ENCODE measurements at regions not wholly inside any gene's neighbourhood (a gene's known extent, or its start where the extent isn't known, plus 50 kb on each side); places are given as distances from the start of the nearest gene placed in this dataset.

- H3K9me2 ChIP-seq (replicated peaks; ENCODE audit: insufficient read depth, low read length) = no peaks in the 10 kb centered on the region
- peak; percentile 52 for TF ChIP-seq CTCF (IDR thresholded peaks at IDR 0.05; ENCODE audit: insufficient read depth, low read length, poor library complexity, severe bottlenecking)
- no peak for TF ChIP-seq EZH2phosphoT487 (conservative IDR thresholded peaks at IDR 0.05; ENCODE audit: low read length)
Measured at GRCh38 chr1:192474080-192474683, 101.4 kb upstream of the RGS1 start.

GRCh38 chr1:192475329-192475728, 100.2 kb upstream of the RGS1 start:
- H3K4me2 ChIP-seq (ENCODE audit: low read depth, low read length, poor library complexity, severe bottlenecking) = no peak overlapping the region
- H3K27ac ChIP-seq (ENCODE audit: low read depth, low read length) = no peak overlapping the region
- H3K4me3 ChIP-seq (ENCODE audit: insufficient read depth, low read length, poor library complexity, severe bottlenecking) = no peak overlapping the region
- H3F3A ChIP-seq (ENCODE audit: insufficient read depth) = no peaks in the 10 kb centered on the region
- no peaks in the 10 kb centered on the region for H3K36me3 ChIP-seq (ENCODE audit: low read length)
- no peaks in the 10 kb centered on the region for H4K20me1 ChIP-seq (ENCODE audit: low read depth, low read length)
- H2AFZ ChIP-seq (ENCODE audit: low read depth, low read length, severe bottlenecking) = no peak overlapping the region
- H3K9me2 ChIP-seq (replicated peaks; ENCODE audit: insufficient read depth, low read length) = no peaks in the 10 kb centered on the region
- no peaks in the 10 kb centered on the region for H3K79me2 ChIP-seq (ENCODE audit: insufficient read depth, low read length)
- H3K9me3 ChIP-seq (ENCODE audit: insufficient read depth, low read length) = 0 out of 2 replicates have a peak, but pooled peaks cover 2% of the 10 kb centered on the region
- H3K27me3 ChIP-seq (ENCODE audit: low read length) = no peaks in the 10 kb centered on the region
- TF ChIP-seq EZH2phosphoT487 (conservative IDR thresholded peaks at IDR 0.05; ENCODE audit: low read length) = no peak
- no peak for TF ChIP-seq CTCF (IDR thresholded peaks at IDR 0.05; ENCODE audit: insufficient read depth, low read length, poor library complexity, severe bottlenecking)
- no peak overlapping the region for H3K9ac ChIP-seq (ENCODE audit: low read length)

More at GRCh38 chr1:192474080-192474683, 101.4 kb upstream of the RGS1 start:
- H3K9me3 ChIP-seq (ENCODE audit: insufficient read depth, low read length) = no peaks in the 10 kb centered on the region
- H3K27ac ChIP-seq (ENCODE audit: low read depth, low read length) = no peak overlapping the region
- H3F3A ChIP-seq (ENCODE audit: insufficient read depth) = no peaks in the 10 kb centered on the region
- H4K20me1 ChIP-seq (ENCODE audit: low read depth, low read length) = no peaks in the 10 kb centered on the region
- no peak overlapping the region for H3K9ac ChIP-seq (ENCODE audit: low read length)
- H3K27me3 ChIP-seq (ENCODE audit: low read length) = no peaks in the 10 kb centered on the region
- no peak overlapping the region for H3K4me3 ChIP-seq (ENCODE audit: insufficient read depth, low read length, poor library complexity, severe bottlenecking)
- H3K4me2 ChIP-seq (ENCODE audit: low read depth, low read length, poor library complexity, severe bottlenecking) = no peak overlapping the region
- H3K79me2 ChIP-seq (ENCODE audit: insufficient read depth, low read length) = no peaks in the 10 kb centered on the region
- H2AFZ ChIP-seq (ENCODE audit: low read depth, low read length, severe bottlenecking) = no peak overlapping the region
- no peaks in the 10 kb centered on the region for H3K36me3 ChIP-seq (ENCODE audit: low read length)

GRCh38 chr1:192475970-192476369, 99.6 kb upstream of the RGS1 start:
- H3K9me2 ChIP-seq (replicated peaks; ENCODE audit: insufficient read depth, low read length) = no peaks in the 10 kb centered on the region
- no peak overlapping the region for H3K9ac ChIP-seq (ENCODE audit: low read length)
- no peaks in the 10 kb centered on the region for H3K36me3 ChIP-seq (ENCODE audit: low read length)
- H3K4me3 ChIP-seq (ENCODE audit: insufficient read depth, low read length, poor library complexity, severe bottlenecking) = no peak overlapping the region
- H3K27ac ChIP-seq (ENCODE audit: low read depth, low read length) = no peak overlapping the region
- H2AFZ ChIP-seq (ENCODE audit: low read depth, low read length, severe bottlenecking) = no peak overlapping the region
- H3K9me3 ChIP-seq (ENCODE audit: insufficient read depth, low read length) = 0 out of 2 replicates have a peak, but pooled peaks cover 2% of the 10 kb centered on the region
- no peaks in the 10 kb centered on the region for H4K20me1 ChIP-seq (ENCODE audit: low read depth, low read length)
- no peaks in the 10 kb centered on the region for H3F3A ChIP-seq (ENCODE audit: insufficient read depth)
- H3K79me2 ChIP-seq (ENCODE audit: insufficient read depth, low read length) = no peaks in the 10 kb centered on the region
- TF ChIP-seq EZH2phosphoT487 (conservative IDR thresholded peaks at IDR 0.05; ENCODE audit: low read length) (no peak), CTCF (IDR thresholded peaks at IDR 0.05; ENCODE audit: insufficient read depth, low read length, poor library complexity, severe bottlenecking) (no peak)
- H3K27me3 ChIP-seq (ENCODE audit: low read length) = no peaks in the 10 kb centered on the region
- no peak overlapping the region for H3K4me2 ChIP-seq (ENCODE audit: low read depth, low read length, poor library complexity, severe bottlenecking)
